NCI-H345 treated with DMSO at 0.1 percent for 48 hours (cell line): ENCODE measurements at regions not wholly inside any gene's neighbourhood (a gene's known extent, or its start where the extent isn't known, plus 50 kb on each side); places are given as distances from the start of the nearest gene placed in this dataset.
"Not testable (repeated sequence)": the region's sequence is repeated elsewhere in the genome, so short reads cannot be mapped to it uniquely, and the experiment has no call there.

ENCODE experiments used
- DNase-seq: peaks from one replicate; lab custom pipeline; 2025; ENCODE audit not compliant: unreplicated experiment; lab: John Stamatoyannopoulos, UW

GRCh38 chr20:40634891-40635290 lies 54.1 kb downstream of the MAFB start:
- DNase-seq = no peak

- DNase-seq = no peak
Measured at GRCh38 chr20:40633123-40633850, 55.7 kb downstream of the MAFB start.

GRCh38 chr20:40632346-40632976 lies 56.6 kb downstream of the MAFB start:
- no peak for DNase-seq

- no peak for DNase-seq
Measured at GRCh38 chr20:40631119-40631631, 57.9 kb downstream of the MAFB start.

GRCh38 chr20:40630713-40631112 lies 58.3 kb downstream of the MAFB start:
- no peak for DNase-seq

GRCh38 chr20:40630099-40630498 lies 58.9 kb downstream of the MAFB start:
- no peak for DNase-seq

- no peak for DNase-seq
Measured at GRCh38 chr20:40628877-40629276, 60.2 kb downstream of the MAFB start.

- DNase-seq = not testable (repeated sequence)
Measured at GRCh38 chr20:40619053-40619452, 70.0 kb downstream of the MAFB start.

- DNase-seq = no peak
Measured at GRCh38 chr20:40617594-40617993, 71.4 kb downstream of the MAFB start.

GRCh38 chr20:40612837-40613236 lies 76.2 kb downstream of the MAFB start:
- DNase-seq = no peak

- DNase-seq = no peak
Measured at GRCh38 chr20:40612247-40612646, 76.8 kb downstream of the MAFB start.

- DNase-seq = no peak
Measured at GRCh38 chr20:40610730-40611129, 78.3 kb downstream of the MAFB start.

- DNase-seq = no peak
Measured at GRCh38 chr20:40607927-40608326, 81.1 kb downstream of the MAFB start.

GRCh38 chr20:40606660-40607059 lies 82.4 kb downstream of the MAFB start:
- DNase-seq = no peak

- no peak for DNase-seq
Measured at GRCh38 chr20:40606237-40606636, 82.8 kb downstream of the MAFB start.

GRCh38 chr20:40604416-40604815 lies 84.6 kb downstream of the MAFB start:
- no peak for DNase-seq

GRCh38 chr20:40603057-40603651 lies 85.9 kb downstream of the MAFB start:
- DNase-seq = no peak

- DNase-seq = no peak
Measured at GRCh38 chr20:40602381-40602780, 86.7 kb downstream of the MAFB start.

GRCh38 chr20:40600441-40601219 lies 88.4 kb downstream of the MAFB start:
- no peak for DNase-seq

- no peak for DNase-seq
Measured at GRCh38 chr20:40599987-40600386, 89.0 kb downstream of the MAFB start.

GRCh38 chr20:40592941-40593340 lies 96.1 kb downstream of the MAFB start:
- DNase-seq = no peak
